ENCODE measurements at regions not wholly inside any gene's neighbourhood (a gene's known extent, or its start where the extent isn't known, plus 50 kb on each side); places are given as distances from the start of the nearest gene placed in this dataset.

GRCh38 chr12:16949871-16950667 is 344.1 kb upstream of the LMO3 start:
- no peak for DNase-seq

- DNase-seq: no peak
Measured at GRCh38 chr12:16949371-16949770, 343.4 kb upstream of the LMO3 start.

DNA sequence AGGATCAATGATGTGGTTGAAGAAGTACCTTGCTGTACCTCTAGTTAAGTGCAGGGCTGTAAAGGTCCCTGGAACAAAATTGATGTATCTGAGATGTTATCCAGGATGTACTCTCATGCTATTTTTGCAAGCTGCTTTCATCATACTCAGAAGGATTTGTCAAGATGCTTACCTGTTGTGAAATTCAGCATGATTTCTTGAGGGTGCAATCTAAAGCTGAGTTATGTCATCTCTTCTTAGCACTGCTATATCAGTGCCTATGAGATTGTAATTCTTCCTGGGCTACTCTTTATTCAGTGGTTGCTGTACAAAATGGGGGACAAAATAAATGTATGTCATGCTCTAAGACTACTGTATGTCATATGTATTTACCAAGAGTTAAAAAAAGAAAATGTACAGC is 340.7 kb upstream of the LMO3 start:
- no peak for DNase-seq

GRCh38 chr12:16939871-16940306 is 333.9 kb upstream of the LMO3 start:
- DNase-seq: peak; percentile 4

DNA sequence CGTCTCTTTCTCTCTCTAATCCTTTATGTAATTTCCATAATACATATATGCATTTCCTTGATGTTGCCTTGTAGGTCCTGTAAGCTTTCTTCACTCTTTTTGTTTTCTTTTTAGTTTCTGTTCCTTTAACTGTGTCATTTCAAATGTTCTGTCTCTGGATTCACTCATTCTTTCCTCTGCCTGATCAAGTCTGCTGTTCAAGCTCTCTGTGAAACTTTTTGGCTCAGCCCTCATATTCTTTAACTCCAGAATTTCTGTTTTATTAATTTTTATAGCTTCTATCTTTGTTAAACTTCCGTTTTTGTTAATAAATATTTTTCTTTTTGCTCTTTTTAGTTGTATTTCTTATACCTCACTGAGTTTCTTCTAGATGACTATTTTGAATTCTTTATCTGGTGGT is 321.3 kb upstream of the LMO3 start:
- no peak for DNase-seq

DNA sequence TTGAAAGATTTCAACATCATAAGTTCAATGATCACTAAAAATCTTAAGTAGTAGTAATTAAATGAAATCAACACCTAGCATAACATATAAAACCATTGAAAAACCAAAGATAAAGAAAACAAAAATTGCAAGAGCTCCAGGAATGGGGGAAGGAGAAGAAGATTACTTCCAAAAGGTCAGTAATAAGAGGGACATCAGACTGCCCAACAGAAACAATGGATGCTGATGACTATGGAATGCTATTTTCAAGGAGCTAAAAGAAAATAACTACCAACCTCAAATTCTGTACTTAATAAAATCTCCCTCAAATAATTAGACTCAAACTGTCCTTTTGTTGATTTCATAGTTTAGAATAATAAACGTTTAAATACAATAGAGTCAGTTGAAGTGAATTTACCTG is 314.5 kb upstream of the LMO3 start:
- no peak for DNase-seq

GRCh38 chr12:16919551-16919950 is 313.6 kb upstream of the LMO3 start:
- DNase-seq: no peak

DNA sequence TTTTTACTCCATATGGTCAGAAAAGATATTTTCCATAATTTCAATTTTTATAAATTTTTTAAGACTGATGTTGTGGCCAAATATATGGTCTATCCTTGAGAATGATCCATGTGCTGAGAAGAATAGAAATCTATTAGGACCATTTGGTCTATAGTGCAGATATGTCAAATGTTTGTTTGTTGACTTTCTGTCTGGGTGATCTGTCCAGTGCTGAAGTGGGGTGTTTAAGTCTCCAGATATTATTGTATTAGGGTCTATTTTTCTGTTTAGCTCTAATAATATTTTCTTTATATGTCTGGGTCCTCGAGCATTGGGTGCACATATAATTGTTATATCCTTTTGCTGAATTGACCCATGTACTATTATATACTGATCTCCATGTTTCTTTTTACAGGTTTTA is 308.9 kb upstream of the LMO3 start:
- DNase-seq: no peak

- no peak for DNase-seq
Measured at GRCh38 chr12:16913832-16914490, 308.0 kb upstream of the LMO3 start.

GRCh38 chr12:16901946-16902345 is 296.0 kb upstream of the LMO3 start:
- no peak for DNase-seq

DNA sequence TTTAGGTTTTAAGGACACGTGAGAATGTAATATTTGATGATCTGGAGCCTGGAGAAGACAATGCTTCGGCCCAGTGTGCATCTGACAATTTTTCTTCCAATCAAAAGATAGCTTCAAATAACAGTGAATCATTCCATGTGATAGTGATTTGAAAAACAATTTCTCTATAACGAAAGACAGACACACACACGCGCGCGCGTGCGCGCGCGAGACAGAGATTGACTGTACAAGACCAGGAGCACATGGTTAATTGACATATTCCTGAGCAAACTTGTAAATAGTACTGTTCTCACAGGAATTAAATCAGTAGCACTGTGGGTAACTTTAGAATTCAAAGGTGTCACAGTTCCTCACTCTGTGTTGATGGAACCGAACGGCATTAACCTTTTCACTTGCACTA is 287.5 kb upstream of the LMO3 start:
- peak; percentile 23 for DNase-seq

DNA sequence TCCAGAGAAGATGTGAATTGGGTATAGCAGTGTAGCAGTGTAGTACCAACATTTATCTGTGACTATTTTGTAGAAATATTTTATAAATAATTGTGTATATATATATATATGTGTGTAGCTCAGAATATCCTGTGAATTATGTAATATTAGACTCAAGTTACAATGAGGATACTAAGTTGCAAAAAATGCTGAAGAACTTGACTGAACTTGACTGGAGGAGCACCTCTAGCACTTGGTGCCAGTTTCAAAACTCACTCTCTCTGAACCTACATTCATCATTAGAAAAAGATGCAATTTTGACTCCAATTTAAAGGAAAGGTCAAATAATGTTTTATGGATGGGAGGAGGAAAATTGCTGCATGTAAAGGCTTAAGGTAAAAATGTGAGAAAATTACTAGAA is 285.7 kb upstream of the LMO3 start:
- no peak for DNase-seq

DNA sequence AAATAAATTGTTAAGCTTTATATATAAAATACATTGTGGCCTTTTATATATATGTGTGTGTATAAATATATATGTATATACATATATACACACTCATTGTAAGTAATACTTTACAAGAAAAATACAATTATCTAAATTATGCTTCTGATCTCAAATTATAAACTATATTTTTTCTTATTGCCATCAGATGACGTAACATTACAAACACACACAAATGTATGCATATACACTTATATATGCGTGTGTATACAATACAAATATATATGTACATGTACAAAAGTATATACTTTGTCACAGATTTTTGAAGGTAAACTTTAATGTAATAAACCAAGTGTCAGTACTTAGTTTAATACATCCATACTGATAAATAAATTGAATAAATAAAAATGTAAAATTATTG is 278.9 kb upstream of the LMO3 start:
- DNase-seq: no peak

DNA sequence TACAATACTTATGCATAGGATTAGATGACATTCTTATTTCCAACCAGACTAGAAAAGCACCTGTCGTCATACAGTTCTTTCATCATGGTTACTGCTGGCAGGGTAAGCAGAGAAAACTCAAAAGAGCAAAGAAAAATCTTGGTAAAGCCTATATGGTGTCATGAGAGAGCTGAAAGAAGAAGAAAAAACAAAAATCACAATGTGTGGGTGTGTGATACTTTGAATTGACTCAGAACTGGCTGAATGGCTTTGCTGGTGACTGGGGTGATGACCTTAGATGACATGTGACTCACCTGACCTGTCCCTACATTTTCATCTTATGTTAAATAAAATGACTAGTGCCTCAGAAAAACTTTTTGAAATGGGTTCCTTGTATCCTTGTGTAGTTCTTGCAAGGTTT is 278.1 kb upstream of the LMO3 start:
- DNase-seq: no peak

DNA sequence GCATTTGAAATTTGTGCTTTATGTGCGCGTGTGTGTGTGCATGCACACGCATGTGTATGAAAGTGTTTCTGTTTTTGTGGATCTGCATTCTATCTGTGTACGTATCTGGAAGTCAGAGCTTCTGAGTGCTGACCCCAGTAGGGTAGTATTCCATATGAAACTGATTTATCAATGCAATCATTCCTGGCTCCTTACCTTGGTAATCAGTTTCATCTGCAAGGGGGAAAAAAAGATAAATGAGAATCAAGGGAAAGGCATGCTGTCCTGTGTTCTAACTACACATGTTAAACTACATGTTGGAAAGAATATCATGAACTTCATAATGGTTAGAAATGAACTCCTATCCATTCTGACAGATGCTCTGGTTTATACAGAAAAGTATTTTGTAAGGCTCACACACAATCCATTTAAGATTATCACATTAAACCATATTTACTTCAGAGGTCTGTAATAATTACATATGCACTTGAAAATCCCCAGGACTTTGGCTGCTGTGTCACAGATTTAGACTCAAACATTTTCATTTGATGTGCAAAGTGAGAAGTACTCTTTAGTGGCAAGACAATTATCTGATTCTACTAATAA is 276.1 kb upstream of the LMO3 start:
- peak; percentile 26 for DNase-seq

DNA sequence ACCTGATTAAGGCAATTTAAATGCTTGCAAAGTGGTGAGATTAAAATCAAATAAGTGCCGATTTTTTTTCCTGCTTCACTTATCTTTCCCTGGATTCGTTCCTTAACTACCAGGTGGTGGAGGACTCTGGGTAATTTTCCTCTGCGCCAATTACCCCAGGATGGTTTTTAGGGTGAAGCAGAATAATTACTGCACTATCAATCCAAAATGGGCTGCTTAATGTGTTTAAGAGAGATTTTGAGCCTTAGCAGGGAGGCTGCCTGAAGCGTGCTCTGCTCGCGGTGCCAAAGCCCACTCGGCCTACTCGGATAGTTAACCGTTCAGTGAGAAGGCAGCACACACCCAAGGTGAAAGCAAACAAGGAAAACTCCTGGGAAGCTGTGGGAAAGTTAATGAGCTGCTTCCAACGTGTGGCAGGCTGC is 274.9 kb upstream of the LMO3 start:
- peak; percentile 89 for DNase-seq

- no peak for DNase-seq
Measured at GRCh38 chr12:16870845-16871244, 264.9 kb upstream of the LMO3 start.

- DNase-seq: no peak
Measured at GRCh38 chr12:16863742-16864141, 257.8 kb upstream of the LMO3 start.

DNA sequence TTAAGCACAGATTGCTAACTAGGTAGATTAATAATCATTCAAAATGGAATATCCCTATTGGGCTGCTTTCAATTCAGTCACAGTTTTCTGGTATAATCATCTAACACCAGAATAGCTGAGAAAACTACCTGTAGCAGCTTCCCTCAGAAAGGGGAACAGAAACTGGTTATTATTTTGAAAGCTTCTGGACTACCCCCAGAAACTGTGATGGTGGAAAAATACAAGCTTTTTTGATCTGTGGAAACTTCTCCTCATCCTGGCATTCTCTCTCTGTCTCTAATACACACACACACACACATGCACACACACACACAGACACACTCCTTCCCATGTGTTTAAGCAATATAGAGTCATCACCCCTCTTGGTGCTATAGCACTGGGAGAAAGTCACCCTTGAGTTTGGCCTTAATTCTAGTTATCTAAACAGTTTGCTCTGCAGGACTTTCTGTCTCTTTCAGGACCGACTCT is 251.5 kb upstream of the LMO3 start:
- DNase-seq: no peak

DNA sequence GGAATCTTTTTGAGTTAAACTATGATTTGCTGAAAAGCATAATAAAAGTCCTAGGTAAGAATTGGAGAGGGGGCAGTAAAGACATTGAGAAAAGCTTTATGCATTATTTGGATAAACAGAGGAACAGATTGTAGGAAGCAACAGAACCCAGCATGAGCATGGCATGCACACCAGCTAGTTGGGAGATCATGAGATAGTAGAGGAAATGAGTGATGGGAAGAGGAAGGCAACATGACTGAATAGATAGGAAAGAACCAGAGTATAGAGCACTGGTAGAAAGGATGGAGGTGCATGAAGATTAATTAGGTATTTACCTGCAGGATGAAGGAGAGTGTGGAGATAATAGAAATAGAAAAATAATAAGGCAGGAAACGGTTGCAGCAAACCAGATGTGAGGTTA is 248.5 kb upstream of the LMO3 start:
- DNase-seq: no peak

DNA sequence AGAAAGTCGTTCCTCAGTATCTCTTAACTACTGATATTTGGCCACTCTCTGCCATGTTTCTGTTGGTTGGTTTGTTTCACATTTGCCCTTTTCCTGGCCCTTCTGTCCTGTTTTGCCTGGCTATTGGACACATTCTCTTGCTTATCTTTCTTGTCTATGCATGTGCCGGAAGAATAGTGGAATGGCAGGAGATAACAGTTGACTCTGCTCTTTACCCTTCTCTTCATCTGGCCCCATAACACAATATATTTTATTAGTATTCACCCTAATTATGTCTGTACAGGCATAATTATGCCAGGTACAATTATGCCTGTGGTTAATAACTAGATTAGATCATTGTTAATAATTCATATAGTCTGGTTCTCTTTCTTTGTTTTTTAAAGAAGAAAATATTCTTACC is 243.5 kb upstream of the LMO3 start:
- DNase-seq: no peak

DNA sequence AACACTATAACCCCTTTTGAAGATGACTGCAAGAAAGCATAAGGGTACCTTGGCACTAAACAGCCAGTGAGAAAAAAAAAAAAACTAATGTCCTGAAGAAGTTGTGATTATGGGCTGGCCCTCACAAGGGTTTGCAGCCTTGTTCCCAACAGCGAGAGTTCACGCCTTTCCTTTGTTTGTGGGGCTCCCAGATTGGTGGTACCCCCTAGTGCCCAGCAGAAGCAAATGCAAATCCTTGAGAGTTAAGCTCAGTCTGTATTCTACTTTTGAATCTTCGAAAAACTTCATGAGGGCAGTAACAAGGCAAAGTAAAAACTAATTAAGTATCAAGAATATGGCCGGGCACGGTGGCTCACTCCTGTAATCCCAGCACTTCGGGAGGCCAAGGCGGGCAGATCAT is 238.9 kb upstream of the LMO3 start:
- no peak for DNase-seq

DNA sequence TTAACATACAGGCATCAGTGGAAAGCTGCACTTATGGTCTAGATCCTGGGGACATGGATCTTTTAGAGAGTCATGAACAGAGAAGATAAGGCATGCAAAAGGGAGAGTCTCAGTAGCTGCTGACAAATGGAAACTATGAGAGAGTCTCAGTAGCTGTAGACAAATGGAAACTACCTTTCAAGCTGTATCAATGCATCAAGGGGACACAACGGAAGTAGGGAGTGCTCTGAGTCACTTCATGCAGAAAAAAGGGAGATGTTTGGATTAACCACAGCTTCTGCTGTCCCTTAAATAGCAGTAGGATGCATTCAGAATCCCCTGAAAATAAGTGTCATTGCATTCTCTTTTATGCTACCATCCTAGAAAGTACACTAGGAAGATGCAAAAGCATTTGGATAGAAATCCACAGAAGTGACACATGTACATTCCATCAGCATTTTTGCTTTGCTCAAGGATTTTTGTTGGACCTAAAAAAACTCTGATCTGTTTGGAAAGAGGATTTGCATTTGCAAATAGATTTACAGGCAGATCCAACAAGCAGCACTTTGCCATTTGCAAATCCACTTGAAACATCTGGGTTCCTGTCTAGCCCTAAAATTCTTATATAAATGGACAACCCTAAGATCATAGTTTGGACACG is 227.5 kb upstream of the LMO3 start:
- no peak for DNase-seq

- DNase-seq: peak; percentile 48
Measured at GRCh38 chr12:16828891-16829290, 222.9 kb upstream of the LMO3 start.
